Muscle of arm (tissue), 1 donor: ENCODE measurements at regions not wholly inside any gene's neighbourhood (a gene's known extent, or its start where the extent isn't known, plus 50 kb on each side); places are given as distances from the start of the nearest gene placed in this dataset.

Experiments used
- DNase-seq: peaks from one replicate; pipeline ENCODE4 v3.0.0-alpha.2; 2013

GRCh38 chr14:61893371-61893940, 131.2 kb downstream of the SNAPC1 start:
- no peak for DNase-seq

GRCh38 chr14:61894452-61895077, 132.3 kb downstream of the SNAPC1 start:
- DNase-seq: peak; percentile 53

- DNase-seq: no peak
Measured at GRCh38 chr14:61897300-61897699, 135.1 kb downstream of the SNAPC1 start.

GRCh38 chr14:61898568-61898967, 136.3 kb downstream of the SNAPC1 start:
- no peak for DNase-seq

GRCh38 chr14:61899497-61899896, 137.3 kb downstream of the SNAPC1 start:
- DNase-seq: no peak

GRCh38 chr14:61904946-61905345, 142.7 kb downstream of the SNAPC1 start:
- no peak for DNase-seq

GRCh38 chr14:61911574-61911973, 149.4 kb downstream of the SNAPC1 start:
- no peak for DNase-seq

- no peak for DNase-seq
Measured at GRCh38 chr14:61918998-61919397, 156.8 kb downstream of the SNAPC1 start.

GRCh38 chr14:61923348-61923747, 161.1 kb downstream of the SNAPC1 start:
- DNase-seq: peak; percentile 52

GRCh38 chr14:61925043-61925442, 162.8 kb downstream of the SNAPC1 start:
- DNase-seq: no peak

- no peak for DNase-seq
Measured at GRCh38 chr14:61925732-61926435, 163.7 kb downstream of the SNAPC1 start.

- peak; percentile 16 for DNase-seq
Measured at GRCh38 chr14:61927060-61927459, 164.8 kb downstream of the SNAPC1 start.

GRCh38 chr14:61927520-61927919, 165.3 kb downstream of the SNAPC1 start:
- no peak for DNase-seq

GRCh38 chr14:61928300-61928699, 166.1 kb downstream of the SNAPC1 start:
- no peak for DNase-seq

GRCh38 chr14:61928701-61929100, 166.5 kb downstream of the SNAPC1 start:
- no peak for DNase-seq

- DNase-seq: no peak
Measured at GRCh38 chr14:61929651-61930050, 167.4 kb downstream of the SNAPC1 start.

- no peak for DNase-seq
Measured at GRCh38 chr14:61930101-61930857, 168.1 kb downstream of the SNAPC1 start.

GRCh38 chr14:61932974-61933373, 170.8 kb downstream of the SNAPC1 start:
- DNase-seq: no peak

- DNase-seq: no peak
Measured at GRCh38 chr14:61934385-61934784, 172.2 kb downstream of the SNAPC1 start.

GRCh38 chr14:61939776-61940175, 177.6 kb downstream of the SNAPC1 start:
- DNase-seq: no peak

GRCh38 chr14:61940666-61941420, 178.6 kb downstream of the SNAPC1 start:
- no peak for DNase-seq
